GM23338 (cell line): ENCODE measurements at regions not wholly inside any gene's neighbourhood (a gene's known extent, or its start where the extent isn't known, plus 50 kb on each side); places are given as distances from the start of the nearest gene placed in this dataset.

Source experiments
- ATAC-seq: fragments of 200-7000 bp; cut with Tn5 transposase; 3 replicates; pipeline ENCODE4 v1.9.1; 2020
- DNase-seq: peaks from one replicate; pipeline ENCODE4 v3.0.0-alpha.2; 2015; ENCODE audit warnings: low spot score
- H2AFZ ChIP-seq: fragments of 200-600 bp; sonication (generic); 2 replicates; pipeline ENCODE4 v1.8.0; 2016; ENCODE audit warnings: antibody characterized with exemption, mild to moderate bottlenecking, moderate library complexity
- H3F3A ChIP-seq: fragments of 200-600 bp; sonication (generic); replicated peaks from 2 replicates; pipeline ENCODE4 v1.8.0; 2017; ENCODE audit warnings: antibody characterized with exemption, mixed run types, low read depth
- H3K27ac ChIP-seq: fragments of 200-600 bp; sonication (generic); 2 replicates; pipeline ENCODE4 v1.6.1; 2016; ENCODE audit warnings: low read depth
- H3K27me3 ChIP-seq: fragments of 200-600 bp; sonication (generic); 2 replicates; pipeline ENCODE4 v1.8.0; 2016; ENCODE audit warnings: mild to moderate bottlenecking, mixed run types, moderate library complexity; ENCODE audit not compliant: insufficient read depth
- H3K36me3 ChIP-seq: fragments of 200-600 bp; sonication (generic); 2 replicates; pipeline ENCODE4 v1.8.0; 2016; ENCODE audit warnings: mild to moderate bottlenecking; ENCODE audit not compliant: insufficient read depth
- H3K4me1 ChIP-seq: fragments of 200-600 bp; sonication (generic); 2 replicates; pipeline ENCODE4 v1.8.0; 2016; ENCODE audit warnings: mild to moderate bottlenecking, moderate library complexity; ENCODE audit not compliant: insufficient read depth
- H3K4me2 ChIP-seq: fragments of 200-600 bp; sonication (generic); 2 replicates; pipeline ENCODE4 v1.7.1; 2017; ENCODE audit warnings: mixed run types
- H3K4me3 ChIP-seq: fragments of 200-600 bp; sonication (generic); 2 replicates; pipeline ENCODE4 v1.6.1; 2016; ENCODE audit warnings: mixed run types
- H3K79me2 ChIP-seq: fragments of 200-600 bp; sonication (generic); replicated peaks from 2 replicates; pipeline ENCODE4 v1.8.0; 2017; ENCODE audit warnings: mild to moderate bottlenecking; ENCODE audit not compliant: insufficient read depth
- H3K9me2 ChIP-seq: fragments of 200-600 bp; sonication (generic); 2 replicates; pipeline ENCODE4 v1.8.0; 2017; ENCODE audit not compliant: insufficient read depth
- H4K20me1 ChIP-seq: fragments of 200-600 bp; sonication (generic); replicated peaks from 2 replicates; pipeline ENCODE4 v1.8.0; 2017; ENCODE audit warnings: mild to moderate bottlenecking; ENCODE audit not compliant: insufficient read depth
- H3K27ac Mint-ChIP-seq: 2 replicates; pipeline ENCODE4 v1.8.0; 2020; ENCODE audit warnings: inconsistent platforms, mild to moderate bottlenecking, moderate library complexity, mixed read lengths
- H3K27me3 Mint-ChIP-seq: 3 replicates; pipeline ENCODE4 v1.8.0; 2022; ENCODE audit warnings: low read depth, mild to moderate bottlenecking, moderate library complexity, mixed read lengths, inconsistent platforms; ENCODE audit not compliant: insufficient read depth, poor library complexity
- H3K36me3 Mint-ChIP-seq: 3 replicates; pipeline ENCODE4 v1.8.0; 2021; ENCODE audit warnings: low read depth, mild to moderate bottlenecking, inconsistent platforms, moderate library complexity, mixed read lengths
- H3K4me1 Mint-ChIP-seq: 3 replicates; pipeline ENCODE4 v1.8.0; 2020; ENCODE audit warnings: mild to moderate bottlenecking, inconsistent platforms, mixed read lengths
- H3K4me3 Mint-ChIP-seq: 3 replicates; pipeline ENCODE4 v1.8.0; 2021; ENCODE audit warnings: moderate library complexity, mild to moderate bottlenecking, inconsistent platforms, mixed read lengths
- H3K9me3 Mint-ChIP-seq: 3 replicates; pipeline ENCODE4 v1.8.0; 2020; ENCODE audit warnings: moderate library complexity, mild to moderate bottlenecking, inconsistent platforms, mixed read lengths
- CREB1 ChIP-seq: fragments of 250-450 bp; sonication (Bioruptor Pico); IDR thresholded peaks from 2 replicates; pipeline ENCODE4 v1.5.0; 2020; ENCODE audit warnings: low read depth, mild to moderate bottlenecking, moderate library complexity
- EZH2phosphoT487 ChIP-seq: fragments of 200-600 bp; sonication (generic); IDR thresholded peaks from one replicate; pipeline ENCODE4 v1.8.1; 2018; ENCODE audit warnings: antibody characterized with exemption; ENCODE audit not compliant: unreplicated experiment
- JUNB ChIP-seq: IDR thresholded peaks from one replicate; pipeline ENCODE4 v1.6.1; 2016; ENCODE audit warnings: antibody characterized with exemption; ENCODE audit not compliant: unreplicated experiment
- NANOG ChIP-seq: IDR thresholded peaks from 2 replicates; pipeline ENCODE4 v1.6.1; 2016; ENCODE audit warnings: antibody characterized with exemption, borderline replicate concordance
- POLR2AphosphoS5 ChIP-seq: IDR thresholded peaks from 2 replicates; pipeline ENCODE4 v1.6.1; 2016; ENCODE audit warnings: antibody characterized with exemption, low read depth
- STAT1 ChIP-seq: IDR thresholded peaks from one replicate; pipeline ENCODE4 v1.6.1; 2016; ENCODE audit warnings: antibody characterized with exemption; ENCODE audit not compliant: unreplicated experiment
- ZNF331 ChIP-seq: fragments of 250-450 bp; sonication (Bioruptor Pico); IDR thresholded peaks from 2 replicates; pipeline ENCODE4 v1.5.0; 2020; ENCODE audit warnings: low read depth, mild to moderate bottlenecking, moderate library complexity
- TF ChIP-seq, protein P1 (sequence below): IDR thresholded peaks from one replicate; pipeline ENCODE4 v1.6.1; 2018; ENCODE audit warnings: antibody characterized with exemption; ENCODE audit not compliant: unreplicated experiment
- TF ChIP-seq, protein P2 (sequence below): IDR thresholded peaks from 2 replicates; pipeline ENCODE4 v1.6.1; 2016; ENCODE audit warnings: antibody characterized with exemption
- TF ChIP-seq, protein P3 (sequence below): fragments of 250-450 bp; sonication (Bioruptor Pico); IDR thresholded peaks from 2 replicates; pipeline ENCODE4 v1.5.0; 2020; ENCODE audit warnings: mild to moderate bottlenecking, moderate library complexity

DNA sequence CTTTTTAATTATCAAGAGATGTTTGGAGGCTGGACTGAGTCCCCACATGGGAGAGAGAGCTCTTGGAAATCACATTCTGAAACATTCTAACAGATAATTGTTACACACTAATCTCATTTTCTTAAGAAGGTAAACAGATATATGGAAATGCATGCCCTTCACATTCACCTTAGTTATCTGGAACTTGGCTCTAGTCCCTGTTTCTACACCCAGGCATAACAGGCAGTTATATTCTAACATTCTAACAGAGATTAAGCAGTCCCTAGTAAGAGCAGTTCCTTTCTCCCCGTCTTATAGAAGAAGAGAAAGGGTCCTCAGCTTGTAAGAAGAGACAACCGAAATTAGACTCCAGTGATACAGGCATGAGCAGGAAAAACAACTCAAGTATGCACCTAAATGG lies 385.4 kb downstream of the SOX11 start (continued):
- TF ChIP-seq, protein P1, sequence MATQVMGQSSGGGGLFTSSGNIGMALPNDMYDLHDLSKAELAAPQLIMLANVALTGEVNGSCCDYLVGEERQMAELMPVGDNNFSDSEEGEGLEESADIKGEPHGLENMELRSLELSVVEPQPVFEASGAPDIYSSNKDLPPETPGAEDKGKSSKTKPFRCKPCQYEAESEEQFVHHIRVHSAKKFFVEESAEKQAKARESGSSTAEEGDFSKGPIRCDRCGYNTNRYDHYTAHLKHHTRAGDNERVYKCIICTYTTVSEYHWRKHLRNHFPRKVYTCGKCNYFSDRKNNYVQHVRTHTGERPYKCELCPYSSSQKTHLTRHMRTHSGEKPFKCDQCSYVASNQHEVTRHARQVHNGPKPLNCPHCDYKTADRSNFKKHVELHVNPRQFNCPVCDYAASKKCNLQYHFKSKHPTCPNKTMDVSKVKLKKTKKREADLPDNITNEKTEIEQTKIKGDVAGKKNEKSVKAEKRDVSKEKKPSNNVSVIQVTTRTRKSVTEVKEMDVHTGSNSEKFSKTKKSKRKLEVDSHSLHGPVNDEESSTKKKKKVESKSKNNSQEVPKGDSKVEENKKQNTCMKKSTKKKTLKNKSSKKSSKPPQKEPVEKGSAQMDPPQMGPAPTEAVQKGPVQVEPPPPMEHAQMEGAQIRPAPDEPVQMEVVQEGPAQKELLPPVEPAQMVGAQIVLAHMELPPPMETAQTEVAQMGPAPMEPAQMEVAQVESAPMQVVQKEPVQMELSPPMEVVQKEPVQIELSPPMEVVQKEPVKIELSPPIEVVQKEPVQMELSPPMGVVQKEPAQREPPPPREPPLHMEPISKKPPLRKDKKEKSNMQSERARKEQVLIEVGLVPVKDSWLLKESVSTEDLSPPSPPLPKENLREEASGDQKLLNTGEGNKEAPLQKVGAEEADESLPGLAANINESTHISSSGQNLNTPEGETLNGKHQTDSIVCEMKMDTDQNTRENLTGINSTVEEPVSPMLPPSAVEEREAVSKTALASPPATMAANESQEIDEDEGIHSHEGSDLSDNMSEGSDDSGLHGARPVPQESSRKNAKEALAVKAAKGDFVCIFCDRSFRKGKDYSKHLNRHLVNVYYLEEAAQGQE: no peak
- TF ChIP-seq POLR2AphosphoS5 (no peak), CREB1 (CRISPR knock-in tag) (no peak)

DNA sequence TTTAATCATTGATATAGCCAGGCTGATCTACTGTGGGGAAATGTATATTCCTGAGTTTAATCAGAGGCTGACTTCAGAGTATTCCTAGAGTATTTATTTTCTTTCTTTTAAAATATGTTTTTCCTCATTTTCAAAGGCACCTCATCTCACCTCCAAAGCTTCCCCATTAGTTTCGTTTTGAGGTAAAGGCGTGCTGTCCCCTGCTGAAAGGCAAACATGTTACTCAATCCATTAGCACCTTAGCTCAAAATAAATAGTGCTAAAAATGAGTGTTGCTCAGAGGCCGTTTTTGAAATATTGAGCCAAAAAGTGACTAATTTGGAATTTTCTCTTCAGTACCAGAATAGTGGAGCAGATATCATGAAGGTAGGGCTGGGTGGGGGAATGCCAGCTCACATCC lies 386.2 kb downstream of the SOX11 start:
- TF ChIP-seq NANOG (no peak), STAT1 (no peak), EZH2phosphoT487 (no peak), ZNF331 (CRISPR knock-in tag) (no peak), CREB1 (CRISPR knock-in tag) (no peak), JUNB (no peak)
- TF ChIP-seq, protein P1: no peak
- TF ChIP-seq, protein P2, sequence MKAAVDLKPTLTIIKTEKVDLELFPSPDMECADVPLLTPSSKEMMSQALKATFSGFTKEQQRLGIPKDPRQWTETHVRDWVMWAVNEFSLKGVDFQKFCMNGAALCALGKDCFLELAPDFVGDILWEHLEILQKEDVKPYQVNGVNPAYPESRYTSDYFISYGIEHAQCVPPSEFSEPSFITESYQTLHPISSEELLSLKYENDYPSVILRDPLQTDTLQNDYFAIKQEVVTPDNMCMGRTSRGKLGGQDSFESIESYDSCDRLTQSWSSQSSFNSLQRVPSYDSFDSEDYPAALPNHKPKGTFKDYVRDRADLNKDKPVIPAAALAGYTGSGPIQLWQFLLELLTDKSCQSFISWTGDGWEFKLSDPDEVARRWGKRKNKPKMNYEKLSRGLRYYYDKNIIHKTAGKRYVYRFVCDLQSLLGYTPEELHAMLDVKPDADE: no peak
- TF ChIP-seq, protein P3, sequence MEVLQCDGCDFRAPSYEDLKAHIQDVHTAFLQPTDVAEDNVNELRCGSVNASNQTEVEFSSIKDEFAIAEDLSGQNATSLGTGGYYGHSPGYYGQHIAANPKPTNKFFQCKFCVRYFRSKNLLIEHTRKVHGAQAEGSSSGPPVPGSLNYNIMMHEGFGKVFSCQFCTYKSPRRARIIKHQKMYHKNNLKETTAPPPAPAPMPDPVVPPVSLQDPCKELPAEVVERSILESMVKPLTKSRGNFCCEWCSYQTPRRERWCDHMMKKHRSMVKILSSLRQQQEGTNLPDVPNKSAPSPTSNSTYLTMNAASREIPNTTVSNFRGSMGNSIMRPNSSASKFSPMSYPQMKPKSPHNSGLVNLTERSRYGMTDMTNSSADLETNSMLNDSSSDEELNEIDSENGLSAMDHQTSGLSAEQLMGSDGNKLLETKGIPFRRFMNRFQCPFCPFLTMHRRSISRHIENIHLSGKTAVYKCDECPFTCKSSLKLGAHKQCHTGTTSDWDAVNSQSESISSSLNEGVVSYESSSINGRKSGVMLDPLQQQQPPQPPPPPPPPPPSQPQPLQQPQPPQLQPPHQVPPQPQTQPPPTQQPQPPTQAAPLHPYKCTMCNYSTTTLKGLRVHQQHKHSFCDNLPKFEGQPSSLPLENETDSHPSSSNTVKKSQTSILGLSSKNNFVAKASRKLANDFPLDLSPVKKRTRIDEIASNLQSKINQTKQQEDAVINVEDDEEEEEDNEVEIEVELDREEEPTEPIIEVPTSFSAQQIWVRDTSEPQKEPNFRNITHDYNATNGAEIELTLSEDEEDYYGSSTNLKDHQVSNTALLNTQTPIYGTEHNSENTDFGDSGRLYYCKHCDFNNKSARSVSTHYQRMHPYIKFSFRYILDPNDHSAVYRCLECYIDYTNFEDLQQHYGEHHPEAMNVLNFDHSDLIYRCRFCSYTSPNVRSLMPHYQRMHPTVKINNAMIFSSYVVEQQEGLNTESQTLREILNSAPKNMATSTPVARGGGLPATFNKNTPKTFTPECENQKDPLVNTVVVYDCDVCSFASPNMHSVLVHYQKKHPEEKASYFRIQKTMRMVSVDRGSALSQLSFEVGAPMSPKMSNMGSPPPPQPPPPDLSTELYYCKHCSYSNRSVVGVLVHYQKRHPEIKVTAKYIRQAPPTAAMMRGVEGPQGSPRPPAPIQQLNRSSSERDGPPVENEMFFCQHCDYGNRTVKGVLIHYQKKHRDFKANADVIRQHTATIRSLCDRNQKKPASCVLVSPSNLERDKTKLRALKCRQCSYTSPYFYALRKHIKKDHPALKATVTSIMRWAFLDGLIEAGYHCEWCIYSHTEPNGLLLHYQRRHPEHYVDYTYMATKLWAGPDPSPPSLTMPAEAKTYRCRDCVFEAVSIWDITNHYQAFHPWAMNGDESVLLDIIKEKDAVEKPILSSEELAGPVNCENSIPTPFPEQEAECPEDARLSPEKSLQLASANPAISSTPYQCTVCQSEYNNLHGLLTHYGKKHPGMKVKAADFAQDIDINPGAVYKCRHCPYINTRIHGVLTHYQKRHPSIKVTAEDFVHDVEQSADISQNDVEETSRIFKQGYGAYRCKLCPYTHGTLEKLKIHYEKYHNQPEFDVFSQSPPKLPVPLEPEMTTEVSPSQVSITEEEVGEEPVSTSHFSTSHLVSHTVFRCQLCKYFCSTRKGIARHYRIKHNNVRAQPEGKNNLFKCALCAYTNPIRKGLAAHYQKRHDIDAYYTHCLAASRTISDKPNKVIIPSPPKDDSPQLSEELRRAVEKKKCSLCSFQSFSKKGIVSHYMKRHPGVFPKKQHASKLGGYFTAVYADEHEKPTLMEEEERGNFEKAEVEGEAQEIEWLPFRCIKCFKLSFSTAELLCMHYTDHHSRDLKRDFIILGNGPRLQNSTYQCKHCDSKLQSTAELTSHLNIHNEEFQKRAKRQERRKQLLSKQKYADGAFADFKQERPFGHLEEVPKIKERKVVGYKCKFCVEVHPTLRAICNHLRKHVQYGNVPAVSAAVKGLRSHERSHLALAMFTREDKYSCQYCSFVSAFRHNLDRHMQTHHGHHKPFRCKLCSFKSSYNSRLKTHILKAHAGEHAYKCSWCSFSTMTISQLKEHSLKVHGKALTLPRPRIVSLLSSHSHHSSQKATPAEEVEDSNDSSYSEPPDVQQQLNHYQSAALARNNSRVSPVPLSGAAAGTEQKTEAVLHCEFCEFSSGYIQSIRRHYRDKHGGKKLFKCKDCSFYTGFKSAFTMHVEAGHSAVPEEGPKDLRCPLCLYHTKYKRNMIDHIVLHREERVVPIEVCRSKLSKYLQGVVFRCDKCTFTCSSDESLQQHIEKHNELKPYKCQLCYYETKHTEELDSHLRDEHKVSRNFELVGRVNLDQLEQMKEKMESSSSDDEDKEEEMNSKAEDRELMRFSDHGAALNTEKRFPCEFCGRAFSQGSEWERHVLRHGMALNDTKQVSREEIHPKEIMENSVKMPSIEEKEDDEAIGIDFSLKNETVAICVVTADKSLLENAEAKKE (CRISPR knock-in tag): no peak
- Histone ChIP-seq H3K4me1 (peaks cover 7% of the 10 kb centered on the region; the same call in 1 of the 2 replicates), H3K4me3 (no peak overlapping the region), H4K20me1 (no peaks in the 10 kb centered on the region), H2AFZ (no peak overlapping the region), H3K27me3 (no peaks in the 10 kb centered on the region), H3K27ac (no peak overlapping the region), H3K79me2 (no peaks in the 10 kb centered on the region), H3K9me2 (no peaks in the 10 kb centered on the region), H3K4me2 (no peak overlapping the region), H3K36me3 (no peaks in the 10 kb centered on the region), H3F3A (no peaks in the 10 kb centered on the region)
- Mint-ChIP-seq H3K9me3 (peaks cover 67% of the 10 kb centered on the region), H3K4me1 (peaks cover 26% of the 10 kb centered on the region), H3K36me3 (peaks cover 5% of the 10 kb centered on the region; the same call in 1 of the 3 replicates), H3K27me3 (peaks cover 5% of the 10 kb centered on the region), H3K4me3 (no peak overlapping the region), H3K27ac (no peak overlapping the region)
- ATAC-seq (no peak), DNase-seq (no peak)
